Head of caudate nucleus (tissue), 42 donors: ENCODE measurements at regions not wholly inside any gene's neighbourhood (a gene's known extent, or its start where the extent isn't known, plus 50 kb on each side); places are given as distances from the start of the nearest gene placed in this dataset.
"Not testable (repeated sequence)": the region's sequence is repeated elsewhere in the genome, so short reads cannot be mapped to it uniquely, and the experiment has no call there.

Experiments used
- DNase-seq, 42 donors: peaks; one replicate each; pipeline versions ENCODE4 v3.0.0 to v3.0.0-alpha.2; 2020 to 2021; ENCODE audit warnings: mixed read lengths in 7 of 42
- intact Hi-C: fragments of 100-400 bp; cut with DNase I; formaldehyde crosslinking; loops from one replicate; pipeline ENCODE4 v1.15.0; 2022

- no peak for DNase-seq
- intact Hi-C loops, result no loop called here
Measured at GRCh38 chr2:54065411-54065810, 50.0 kb upstream of the ACYP2 start.

DNA sequence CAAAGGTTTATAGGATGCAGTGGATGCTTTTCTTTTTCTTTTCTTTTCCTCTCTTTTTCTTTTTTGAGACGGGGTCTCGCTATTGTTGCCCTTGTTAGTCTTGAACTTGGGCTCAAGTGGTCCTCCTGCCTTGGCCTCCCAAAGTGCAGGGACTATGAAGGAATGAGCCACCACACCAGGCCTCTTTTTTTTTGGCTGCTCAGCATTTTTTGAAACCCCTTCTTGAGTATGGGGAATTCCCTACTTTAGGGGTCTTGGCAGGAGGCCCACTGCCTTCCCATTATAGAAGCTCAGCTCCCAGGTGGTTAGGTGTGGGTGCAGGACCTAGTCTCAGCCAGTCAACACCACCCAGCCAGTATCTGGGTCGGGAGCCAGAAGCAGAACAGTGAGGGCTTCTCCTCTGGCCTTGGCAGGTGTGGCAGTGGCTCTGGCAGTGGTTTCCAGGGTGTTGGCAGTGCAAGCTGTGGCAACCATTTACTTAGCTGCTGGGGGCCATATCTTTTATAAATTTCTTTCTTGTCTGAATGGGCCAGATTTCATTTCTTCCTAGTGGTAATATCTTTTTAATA lies 51.4 kb upstream of the ACYP2 start:
- DNase-seq, result peak in 7 of 42 donors; percentile 4 to 49 (median 34)

GRCh38 chr2:54062401-54062800 lies 53.0 kb upstream of the ACYP2 start:
- intact Hi-C loops, result no loop called here
- no peak for DNase-seq

More for the DNA sequence above, 51.4 kb upstream of the ACYP2 start:
- intact Hi-C loops, result no loop called here

- intact Hi-C loops, result no loop called here
- no peak for DNase-seq
Measured at GRCh38 chr2:54061272-54061671, 54.1 kb upstream of the ACYP2 start.

DNA sequence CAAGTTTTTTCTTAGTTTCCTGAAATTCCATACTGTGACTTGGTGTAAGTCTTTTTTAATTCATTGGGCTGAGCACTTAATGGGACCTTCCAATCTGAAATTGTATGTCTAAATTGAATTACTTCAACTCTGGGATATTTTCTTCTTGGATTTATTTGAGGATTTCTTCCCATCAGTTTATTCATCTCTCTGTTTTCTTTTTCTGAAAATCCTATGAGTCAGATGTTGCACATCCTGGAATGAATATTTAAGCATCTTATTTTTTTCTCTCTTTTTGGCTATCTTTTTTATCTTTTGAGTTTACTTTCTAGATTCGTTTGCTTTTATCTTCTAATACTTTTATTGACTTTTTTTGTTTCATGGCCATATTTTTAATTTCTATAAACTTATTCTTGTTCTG lies 55.4 kb upstream of the ACYP2 start:
- intact Hi-C loops, result no loop called here
- no peak for DNase-seq

- intact Hi-C loops, result no loop called here
- DNase-seq, result no peak
Measured at GRCh38 chr2:54059504-54059903, 55.9 kb upstream of the ACYP2 start.

DNA sequence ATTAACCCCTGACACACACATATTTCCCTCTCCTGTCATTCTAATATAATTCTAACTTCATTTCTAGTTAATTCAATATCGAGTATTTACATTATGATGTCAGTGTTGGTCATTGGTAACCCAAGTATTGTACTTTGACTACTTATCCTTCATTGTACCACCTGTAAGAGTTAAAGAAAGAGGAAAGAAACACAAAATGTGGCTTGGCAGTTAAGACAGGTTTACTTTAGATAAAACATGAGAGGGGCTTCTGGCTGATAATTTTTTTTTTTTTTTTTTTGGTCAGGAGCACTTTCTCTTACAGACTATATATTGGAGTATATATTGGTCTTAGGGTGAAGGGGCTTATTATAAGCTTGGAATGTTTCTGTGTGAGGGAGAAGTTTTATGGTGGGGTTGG lies 57.0 kb upstream of the ACYP2 start:
- DNase-seq, result no peak
- intact Hi-C loops, result no loop called here

GRCh38 chr2:54054774-54055173 lies 60.6 kb upstream of the ACYP2 start:
- intact Hi-C loops, result no loop called here
- no peak for DNase-seq

- no peak for DNase-seq
- intact Hi-C loops, result no loop called here
Measured at GRCh38 chr2:54054271-54054670, 61.1 kb upstream of the ACYP2 start.

- DNase-seq, result no peak
- intact Hi-C loops, result no loop called here
Measured at GRCh38 chr2:54053830-54054229, 61.6 kb upstream of the ACYP2 start.

- intact Hi-C loops, result no loop called here
- DNase-seq, result no peak
Measured at GRCh38 chr2:54052825-54053718, 62.3 kb upstream of the ACYP2 start.

DNA sequence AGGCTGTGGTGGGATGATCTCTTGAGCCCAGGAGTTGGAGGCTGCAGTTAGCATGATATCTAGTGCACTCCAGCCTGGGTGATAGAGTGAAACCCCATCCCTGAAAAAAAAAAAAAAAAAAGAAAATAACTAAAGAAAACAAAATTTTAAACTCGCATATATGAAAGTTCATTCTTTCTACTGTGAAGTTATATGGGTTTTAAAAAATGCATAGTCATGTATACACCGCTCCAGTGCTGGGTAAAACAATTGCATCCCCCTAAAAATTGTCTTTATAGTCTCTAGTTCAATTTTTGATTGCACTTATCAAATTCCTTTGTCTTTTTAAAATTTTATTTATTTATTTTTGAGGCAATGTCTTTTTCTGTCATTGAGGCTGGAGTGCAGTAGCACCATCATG lies 65.0 kb upstream of the ACYP2 start:
- intact Hi-C loops, result no loop called here
- DNase-seq, result no peak

DNA sequence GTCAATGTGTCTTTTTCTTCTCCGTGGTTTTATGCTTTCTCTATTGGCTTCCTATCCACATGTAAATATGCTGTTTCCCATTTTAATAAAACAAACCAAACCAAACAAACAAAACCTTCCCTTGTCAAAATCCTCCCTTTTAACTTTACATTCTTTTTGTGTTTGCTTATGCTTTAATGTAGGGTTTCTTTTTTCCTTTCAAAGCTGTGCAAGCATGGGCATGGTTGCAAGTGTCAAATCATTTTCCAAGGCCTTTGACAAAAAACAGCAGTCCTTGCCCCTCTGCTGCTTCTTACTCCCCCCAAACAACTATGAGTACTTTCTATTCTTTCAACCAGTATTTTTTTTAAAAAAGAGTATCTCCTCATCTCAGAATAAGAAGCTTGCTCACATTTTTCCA lies 66.0 kb upstream of the ACYP2 start:
- DNase-seq, result no peak
- intact Hi-C loops, result no loop called here

DNA sequence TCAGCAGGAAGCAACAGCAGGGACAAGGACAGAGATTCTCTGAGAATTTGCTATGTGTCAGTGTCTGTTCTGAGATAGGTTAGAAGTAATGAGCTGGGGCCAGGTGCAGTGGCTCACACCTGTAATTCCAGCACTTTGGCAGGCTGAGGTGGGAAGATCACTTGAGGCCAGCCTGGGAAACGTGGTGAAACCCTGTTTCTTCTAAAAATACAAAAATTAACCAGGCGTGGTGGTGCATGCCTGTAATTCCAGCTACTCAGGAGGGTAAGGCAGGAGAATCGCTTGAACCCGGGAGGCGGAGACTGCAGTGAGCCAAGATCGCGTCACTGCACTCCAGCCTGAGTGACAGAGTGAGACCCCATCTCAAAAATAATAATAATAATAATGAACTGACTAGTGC lies 66.5 kb upstream of the ACYP2 start:
- DNase-seq, intact Hi-C loops: not testable (repeated sequence)

DNA sequence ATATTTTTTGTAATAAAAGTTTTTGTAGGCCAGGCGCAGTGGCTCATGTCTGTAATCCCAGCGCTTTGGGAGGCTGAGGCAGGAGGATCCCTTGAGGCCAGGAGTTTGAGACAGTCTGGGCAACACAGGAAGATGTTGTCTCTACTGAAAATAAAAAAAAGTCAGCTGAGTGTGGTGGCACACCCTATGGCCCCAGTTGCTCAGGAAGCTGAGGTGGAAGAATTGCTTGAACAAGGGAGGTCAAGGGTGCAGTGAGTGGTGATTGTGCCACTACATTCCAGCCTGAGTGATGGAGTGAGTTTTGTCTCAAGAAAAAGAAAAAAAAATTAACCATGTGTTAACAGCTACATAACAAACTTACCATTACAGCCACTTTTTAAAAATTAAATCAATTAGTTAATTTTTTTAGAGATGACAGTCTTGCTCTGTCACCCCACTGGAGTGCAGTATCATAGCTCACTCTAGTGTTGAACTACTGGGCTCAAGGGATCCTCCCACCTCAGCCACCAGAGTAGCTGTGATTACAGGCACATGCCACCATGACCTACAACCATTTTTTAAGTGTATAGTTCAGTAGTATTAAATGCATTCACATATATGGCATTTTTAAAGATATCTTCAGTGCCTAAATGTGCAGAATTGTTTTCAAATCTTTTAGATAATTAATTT lies 67.2 kb upstream of the ACYP2 start:
- DNase-seq, result peak in 1 of 42 donors; percentile 26
- intact Hi-C loops, result no loop called here

DNA sequence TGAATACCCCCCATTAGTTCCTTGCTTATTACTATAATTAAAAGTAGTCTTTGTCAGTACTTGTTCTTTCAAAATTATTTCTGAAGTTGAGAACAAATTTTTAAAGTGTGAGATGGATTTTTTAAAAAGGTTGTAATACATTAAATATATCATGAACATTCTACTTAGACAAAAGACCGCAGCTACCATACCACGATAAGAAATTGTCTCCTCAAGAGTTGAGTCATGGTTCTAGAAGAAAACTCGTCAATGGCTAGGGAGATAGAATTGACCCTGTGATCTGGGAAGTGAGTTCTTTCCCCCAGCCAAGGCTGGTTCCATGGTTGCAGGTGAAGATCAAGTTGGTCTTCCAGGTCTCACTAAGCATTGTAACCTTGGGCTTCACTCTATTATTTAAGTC lies 67.8 kb upstream of the ACYP2 start:
- intact Hi-C loops, result no loop called here
- no peak for DNase-seq

DNA sequence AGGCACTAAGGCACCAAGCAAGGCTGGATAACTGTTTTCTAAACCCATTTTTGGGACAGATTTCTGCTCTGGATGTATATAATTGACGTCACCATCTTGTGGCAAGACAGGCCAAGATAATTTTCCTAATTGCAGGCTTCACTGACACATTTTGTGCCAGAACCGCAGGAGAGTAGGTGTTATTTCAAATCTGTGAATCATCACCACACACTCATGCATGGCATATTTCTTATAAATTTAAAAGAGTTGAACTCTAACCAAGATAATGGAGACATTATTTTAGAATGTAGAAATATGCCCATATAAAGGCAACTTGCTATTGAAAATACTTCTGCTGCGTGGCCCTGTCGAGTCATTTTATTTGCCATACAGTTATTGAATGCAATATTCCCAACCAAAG lies 68.3 kb upstream of the ACYP2 start:
- peak in 17 of 42 donors; percentile 14 to 75 (median 46) for DNase-seq
- intact Hi-C loops, result no loop called here

- intact Hi-C loops, result no loop called here
- peak in 40 of 42 donors; percentile 19 to 86 (median 60) for DNase-seq
Measured at GRCh38 chr2:54042897-54043620, 72.3 kb upstream of the PSME4 start.

DNA sequence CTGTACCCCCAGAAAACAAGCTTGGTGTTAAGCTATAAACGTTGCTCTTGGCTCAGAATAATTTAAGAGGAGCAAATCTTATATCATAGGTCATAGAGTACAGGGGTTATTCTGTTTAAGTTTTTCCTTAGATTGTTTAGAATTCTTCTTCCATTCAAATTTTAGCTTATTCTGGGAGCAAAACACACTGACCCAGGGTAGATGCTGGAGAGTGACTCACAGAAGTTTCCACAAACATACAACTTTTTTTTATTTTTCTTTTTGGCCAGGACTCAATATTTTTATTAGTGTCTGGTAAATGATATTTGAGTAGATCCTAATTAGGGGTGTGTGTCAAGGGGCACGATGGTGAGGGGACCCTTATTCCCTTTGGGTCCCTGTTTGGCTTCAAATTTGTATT lies 71.5 kb upstream of the PSME4 start:
- intact Hi-C loops, result no loop called here
- DNase-seq, result no peak

- DNase-seq, result no peak
Measured at GRCh38 chr2:54041135-54041534, 70.3 kb upstream of the PSME4 start.

More at GRCh38 chr2:54041135-54041534, 70.3 kb upstream of the PSME4 start:
- intact Hi-C loops, result no loop called here
